ENCODE measurements at regions not wholly inside any gene's neighbourhood (a gene's known extent, or its start where the extent isn't known, plus 50 kb on each side); places are given as distances from the start of the nearest gene placed in this dataset.

DNA sequence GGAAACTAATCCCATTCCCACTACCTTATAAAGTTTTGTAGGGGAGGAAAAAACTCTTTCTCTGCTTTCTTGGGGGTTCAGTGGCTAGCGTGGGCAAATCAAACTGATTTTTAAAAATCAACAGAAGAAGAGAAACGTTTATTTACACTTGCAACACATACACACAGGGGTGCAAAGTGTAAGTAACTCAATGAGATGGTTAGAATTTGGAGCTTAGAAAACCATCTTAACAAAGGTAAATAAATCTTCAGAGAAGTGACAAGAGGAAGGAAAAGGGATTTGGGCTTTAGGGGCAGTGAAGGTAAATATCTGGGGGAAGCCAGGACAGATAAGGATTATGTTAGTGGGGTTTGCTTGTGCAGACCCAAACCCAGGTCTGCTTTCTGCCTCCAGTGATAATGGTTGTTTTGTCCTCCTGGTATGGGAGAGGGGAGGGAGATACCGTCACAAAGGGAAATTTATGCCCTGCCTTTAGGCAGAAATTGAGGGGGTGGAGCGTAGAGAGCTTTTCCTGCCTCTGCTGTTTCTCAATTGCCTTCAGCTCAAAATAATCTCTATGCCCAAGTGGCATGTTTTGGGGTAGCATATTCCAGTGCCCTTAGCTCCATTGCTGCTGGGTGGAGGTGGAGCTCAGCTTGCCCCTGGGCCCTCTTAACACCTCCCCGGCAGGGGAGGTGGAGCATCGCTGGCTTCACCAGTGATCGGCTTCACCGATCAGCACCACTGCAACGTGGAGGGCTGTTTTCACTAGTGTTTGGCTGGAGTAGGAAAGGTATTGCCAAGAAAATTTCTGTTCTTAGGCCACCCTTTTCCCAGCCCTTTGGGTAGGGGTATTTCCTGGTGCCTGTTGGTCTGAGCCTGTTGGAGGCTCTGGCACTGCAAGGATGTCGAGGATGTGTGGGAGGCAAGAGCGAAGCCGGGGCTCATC is 92.2 kb downstream of the TEX51 start:
- no peak for DNase-seq

DNA sequence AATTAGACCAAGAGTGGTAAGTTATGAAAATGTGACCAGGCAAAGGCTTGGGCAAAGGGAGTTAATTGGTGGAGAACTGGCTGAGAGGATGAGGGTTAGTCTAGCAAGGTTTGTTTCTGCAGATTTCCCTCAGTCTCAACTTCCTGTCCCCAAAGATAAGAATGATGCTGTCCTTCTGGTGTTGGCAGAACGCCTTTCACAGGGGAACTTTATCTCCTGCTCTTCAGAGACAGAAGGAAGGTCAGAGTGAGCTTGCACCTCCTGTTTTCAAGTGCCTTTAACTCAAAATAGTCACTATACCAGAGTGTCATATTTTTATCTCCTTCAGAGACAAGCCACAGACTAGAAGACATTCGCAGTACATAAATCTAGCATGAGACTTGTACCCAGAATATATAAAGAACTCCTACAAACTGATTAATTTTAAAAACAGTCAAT is 95.7 kb downstream of the TEX51 start:
- no peak for DNase-seq

DNA sequence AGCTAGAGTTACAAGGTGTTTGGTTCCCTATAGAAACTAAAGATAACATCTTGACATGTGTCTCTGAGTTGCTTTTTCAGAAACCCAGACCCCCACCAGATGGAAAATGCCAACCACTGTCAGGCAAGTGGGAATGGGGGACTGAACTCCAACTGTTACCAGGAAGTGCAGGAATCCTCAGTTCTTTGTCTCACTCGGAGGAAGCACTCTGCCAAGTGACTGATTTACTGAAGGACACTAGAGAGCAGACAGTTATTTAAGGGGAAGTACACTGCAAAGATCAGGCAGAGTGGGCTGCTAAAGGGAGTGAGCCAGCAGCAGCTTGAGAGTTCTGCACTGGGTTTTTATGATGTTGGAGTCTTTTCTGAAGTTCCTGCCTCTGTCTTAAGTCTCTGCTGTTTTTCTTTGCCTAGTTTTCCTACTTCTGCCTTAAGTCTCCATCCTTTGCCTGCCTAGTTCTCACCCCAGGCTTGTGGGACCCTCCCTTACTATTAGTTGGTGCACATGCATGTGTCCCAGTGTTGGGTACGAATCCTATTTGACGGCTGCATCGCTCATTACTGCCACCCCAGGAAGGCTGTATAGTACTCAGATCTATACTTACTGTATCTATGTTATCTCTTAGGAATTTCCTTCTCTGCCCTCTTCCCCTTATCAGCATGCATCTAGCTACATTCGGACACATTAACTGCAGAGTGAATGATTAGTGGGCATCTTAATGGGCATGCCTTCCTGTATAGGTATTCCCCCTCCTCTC is 97.1 kb downstream of the TEX51 start:
- no peak for DNase-seq

DNA sequence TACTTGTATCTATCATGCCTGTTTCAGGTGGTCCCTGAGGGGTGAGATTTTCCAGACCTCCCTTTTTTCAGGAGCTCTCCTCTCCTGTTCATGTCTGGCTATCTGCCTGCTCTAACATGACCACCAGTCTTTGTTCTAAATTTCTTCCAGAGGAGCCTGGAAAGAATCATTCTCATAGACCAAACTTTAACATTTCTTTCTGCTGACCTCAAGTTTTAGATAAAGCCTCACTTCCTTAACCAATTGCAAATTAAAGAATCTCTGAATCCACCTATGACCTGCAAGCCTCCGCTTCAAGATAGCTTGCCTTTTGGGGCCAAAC is 97.6 kb downstream of the TEX51 start:
- no peak for DNase-seq
